CD4-positive, alpha-beta T cell (primary cell): ENCODE measurements at regions not wholly inside any gene's neighbourhood (a gene's known extent, or its start where the extent isn't known, plus 50 kb on each side); places are given as distances from the start of the nearest gene placed in this dataset.

Experiments
- ATAC-seq: fragments of 200-7000 bp; cut with Tn5 transposase; one replicate; pipeline ENCODE4 v1.10.0; 2022; ENCODE audit warnings: mild to moderate bottlenecking; ENCODE audit not compliant: poor library complexity
- CTCF ChIA-PET: fragments of 350-600 bp; sonication (Branson Sonifier 250); formaldehyde crosslinking; loops from one replicate; lab custom pipeline; 2021; ENCODE audit warnings: antibody characterized with exemption, inconsistent platforms; lab: Charles Lee
- POLR2A ChIA-PET: fragments of 350-600 bp; sonication (Branson Sonifier 250); formaldehyde crosslinking; loops from one replicate; lab custom pipeline; 2021; ENCODE audit warnings: antibody characterized with exemption, inconsistent platforms; lab: Charles Lee
- DNase-seq, 14 experiments: peaks; one replicate each; pipeline ENCODE4 v3.0.0-alpha.2; 2013 to 2020; ENCODE audit warnings: mixed read lengths in 2 of 14
- H3K27ac ChIP-seq, 2 donors: one replicate each; pipeline versions ENCODE4 v1.5.1 to v1.7.0; 2013; ENCODE audit warnings: low read length in 2 of 2, low read depth in 1 of 2, mild to moderate bottlenecking in 1 of 2
- H3K27me3 ChIP-seq, 2 experiments: 1 replicate in 1 of 2; 2 replicates in 1 of 2; pipeline versions ENCODE4 v1.6.1 to v1.7.0; 2013; ENCODE audit warnings: low read length in 2 of 2, control low read depth in 1 of 2, mild to moderate bottlenecking in 1 of 2, moderate library complexity in 1 of 2; ENCODE audit not compliant: insufficient read depth in 2 of 2, control insufficient read depth in 1 of 2
- H3K36me3 ChIP-seq: one replicate; pipeline ENCODE4 v1.6.1; 2013; ENCODE audit warnings: low read length, control low read depth; ENCODE audit not compliant: insufficient read depth
- H3K4me1 ChIP-seq: one replicate; pipeline ENCODE4 v1.6.1; 2013; ENCODE audit warnings: low read length, control low read depth; ENCODE audit not compliant: insufficient read depth
- H3K4me3 ChIP-seq: one replicate; pipeline ENCODE4 v1.5.1; 2013; ENCODE audit warnings: mild to moderate bottlenecking, low read length, moderate library complexity
- H3K9me3 ChIP-seq, 2 experiments: 1 replicate in 1 of 2; 2 replicates in 1 of 2; pipeline versions ENCODE4 v1.6.1 to v1.7.0; 2013; ENCODE audit warnings: low read length in 2 of 2, mild to moderate bottlenecking in 2 of 2, control low read depth in 1 of 2, moderate library complexity in 1 of 2; ENCODE audit not compliant: control insufficient read depth in 1 of 2, insufficient read depth in 1 of 2
- H3K27ac Mint-ChIP-seq: one replicate; pipeline ENCODE4 v1.8.0; 2020; ENCODE audit warnings: mixed read lengths
- H3K27me3 Mint-ChIP-seq: one replicate; pipeline ENCODE4 v1.8.0; 2021; ENCODE audit warnings: mixed read lengths
- H3K36me3 Mint-ChIP-seq: one replicate; pipeline ENCODE4 v1.8.0; 2021; ENCODE audit warnings: low read depth, mixed read lengths
- H3K4me1 Mint-ChIP-seq: one replicate; pipeline ENCODE4 v1.8.0; 2021; ENCODE audit warnings: low read depth, mixed read lengths
- H3K4me3 Mint-ChIP-seq: one replicate; pipeline ENCODE4 v1.8.0; 2020; ENCODE audit warnings: mild to moderate bottlenecking, mixed read lengths
- H3K9me3 Mint-ChIP-seq: one replicate; pipeline ENCODE4 v1.8.0; 2020; ENCODE audit warnings: mixed read lengths
- CTCF ChIP-seq: fragments of 200-600 bp; IDR thresholded peaks from one replicate; pipeline ENCODE4 v1.8.0; 2022; ENCODE audit warnings: antibody characterized with exemption, mild to moderate bottlenecking
- intact Hi-C, 2 experiments: fragments of 100-400 bp; cut with DNase I in 1 of 2; cut with micrococcal nuclease in 1 of 2; formaldehyde crosslinking; loops; one replicate each; pipeline versions ENCODE4 v1.15.1 to v1.9.0; 2023 to 2025; cut with DNase I, micrococcal nuclease

DNA sequence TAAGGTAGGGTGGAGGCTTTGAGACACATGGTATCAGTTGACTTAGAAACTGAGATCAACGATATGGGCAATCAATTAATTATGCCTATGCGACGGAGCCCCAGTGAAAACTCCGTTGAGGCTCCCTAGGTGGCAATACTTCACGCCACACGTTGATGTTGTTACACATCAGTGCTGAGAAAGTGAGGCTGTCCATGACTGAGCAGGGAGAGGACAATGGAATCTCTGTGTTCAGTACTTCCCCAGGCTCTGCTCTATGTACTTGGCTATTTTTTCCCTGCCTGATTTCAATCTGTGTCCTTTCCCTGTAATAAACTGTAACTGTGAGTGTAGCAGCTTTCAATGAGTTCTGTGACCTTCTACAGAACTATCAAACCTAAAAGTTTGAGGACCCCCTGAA is 211.7 kb downstream of the SNCAIP start:
- Mint-ChIP-seq H3K4me1 (no peaks in the 10 kb centered on the region), H3K27ac (no peak overlapping the region), H3K36me3 (no peaks in the 10 kb centered on the region), H3K4me3 (no peak overlapping the region), H3K9me3 (no peaks in the 10 kb centered on the region), H3K27me3 (peaks cover 24% of the 10 kb centered on the region)
- DNase-seq (no peak), ATAC-seq (no peak)
- POLR2A ChIA-PET = no interaction called here
- no peak for TF ChIP-seq CTCF
- H3K27ac ChIP-seq = no peak overlapping the region
- no peaks in the 10 kb centered on the region for H3K4me1 ChIP-seq
- no peaks in the 10 kb centered on the region for H3K36me3 ChIP-seq
- H3K27me3 ChIP-seq = no peaks in the 10 kb centered on the region
- H3K9me3 ChIP-seq = no peaks in the 10 kb centered on the region
- intact Hi-C loops = no loop called here
- no peak overlapping the region for H3K4me3 ChIP-seq
- CTCF ChIA-PET = no interaction called here

DNA sequence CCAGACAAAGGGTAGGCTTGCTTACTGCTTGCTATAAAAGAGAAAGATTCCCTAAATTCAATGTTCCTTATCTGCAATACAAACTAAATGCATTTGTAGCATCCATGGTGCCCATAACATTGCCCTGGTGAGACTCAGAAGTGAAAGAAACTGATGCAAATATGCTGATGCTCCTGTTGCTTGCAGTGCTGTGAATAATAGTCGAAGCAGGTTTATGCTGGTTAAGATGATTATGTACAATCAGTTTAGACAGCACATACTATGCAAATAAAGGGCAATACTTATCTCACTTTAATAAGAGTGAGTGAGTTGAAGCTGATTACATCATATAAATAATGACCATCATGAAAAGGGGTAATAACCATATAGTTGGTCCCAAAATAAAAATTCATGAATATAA is 215.5 kb downstream of the SNCAIP start:
- ChIA-PET CTCF (no interaction called here), POLR2A (no interaction called here)
- H3K36me3 Mint-ChIP-seq = no peaks in the 10 kb centered on the region
- H3K4me3 Mint-ChIP-seq = no peak overlapping the region
- ATAC-seq (no peak), DNase-seq (no peak)
- no peak for TF ChIP-seq CTCF
- H3K9me3 Mint-ChIP-seq = no peaks in the 10 kb centered on the region
- intact Hi-C loops = no loop called here
- Histone ChIP-seq H3K27me3 (no peaks in the 10 kb centered on the region), H3K27ac (no peak overlapping the region), H3K4me3 (no peak overlapping the region), H3K9me3 (no peaks in the 10 kb centered on the region), H3K36me3 (no peaks in the 10 kb centered on the region), H3K4me1 (no peaks in the 10 kb centered on the region)
- H3K27me3 Mint-ChIP-seq = peaks cover 32% of the 10 kb centered on the region
- H3K27ac Mint-ChIP-seq = no peak overlapping the region
- no peaks in the 10 kb centered on the region for H3K4me1 Mint-ChIP-seq

DNA sequence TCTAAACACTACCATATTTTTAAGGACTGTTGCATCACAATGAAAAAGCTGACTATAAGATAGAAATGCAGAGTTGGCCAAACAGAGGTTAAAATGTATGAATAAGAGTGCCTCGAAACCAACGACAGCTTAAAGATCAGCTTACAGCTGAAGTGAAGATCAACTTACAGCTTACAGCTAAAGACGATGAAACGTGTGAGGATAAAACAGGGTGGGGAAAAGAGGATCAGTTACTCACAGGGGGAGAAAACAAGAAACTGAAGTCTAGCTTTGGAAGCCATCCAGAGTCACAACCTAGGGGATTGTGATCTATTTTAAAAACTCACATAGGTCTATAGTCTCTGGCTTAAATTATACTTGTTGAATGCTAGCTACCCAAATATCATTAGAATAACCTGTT is 220.0 kb downstream of the SNCAIP start:
- Mint-ChIP-seq H3K27me3 (peaks cover 19% of the 10 kb centered on the region), H3K27ac (no peak overlapping the region), H3K4me3 (no peak overlapping the region), H3K9me3 (no peaks in the 10 kb centered on the region), H3K36me3 (no peaks in the 10 kb centered on the region), H3K4me1 (no peaks in the 10 kb centered on the region)
- TF ChIP-seq CTCF = no peak
- intact Hi-C loops = no loop called here
- Histone ChIP-seq H3K4me1 (no peaks in the 10 kb centered on the region), H3K27ac (no peak overlapping the region), H3K27me3 (no peaks in the 10 kb centered on the region), H3K9me3 (no peaks in the 10 kb centered on the region), H3K4me3 (no peak overlapping the region), H3K36me3 (no peaks in the 10 kb centered on the region)
- CTCF ChIA-PET = no interaction called here
- ATAC-seq (no peak), DNase-seq (no peak)
- POLR2A ChIA-PET = no interaction called here
